GM13977 (cell line): ENCODE measurements at regions not wholly inside any gene's neighbourhood (a gene's known extent, or its start where the extent isn't known, plus 50 kb on each side); places are given as distances from the start of the nearest gene placed in this dataset.

ENCODE experiments used
- DNase-seq: peaks from one replicate; pipeline ENCODE4 v3.0.0; 2012; ENCODE audit warnings: low spot score
- CTCF ChIP-seq: IDR thresholded peaks from 2 replicates; pipeline ENCODE4 v1.5.1; 2012; ENCODE audit warnings: mild to moderate bottlenecking, control low read depth; ENCODE audit not compliant: insufficient read depth; ENCODE audit errors: extremely low read depth, missing control alignments
- in situ Hi-C: fragments of 300-500 bp; cut with MboI; formaldehyde crosslinking; loops from one replicate; pipeline ENCODE4 v1.12.0; 2022; ENCODE audit warnings: low sequenced_read_pairs, low pct_unique_long_range_greater_than_20kb, mixed read lengths, inconsistent platforms; ENCODE audit not compliant: unreplicated experiment

DNA sequence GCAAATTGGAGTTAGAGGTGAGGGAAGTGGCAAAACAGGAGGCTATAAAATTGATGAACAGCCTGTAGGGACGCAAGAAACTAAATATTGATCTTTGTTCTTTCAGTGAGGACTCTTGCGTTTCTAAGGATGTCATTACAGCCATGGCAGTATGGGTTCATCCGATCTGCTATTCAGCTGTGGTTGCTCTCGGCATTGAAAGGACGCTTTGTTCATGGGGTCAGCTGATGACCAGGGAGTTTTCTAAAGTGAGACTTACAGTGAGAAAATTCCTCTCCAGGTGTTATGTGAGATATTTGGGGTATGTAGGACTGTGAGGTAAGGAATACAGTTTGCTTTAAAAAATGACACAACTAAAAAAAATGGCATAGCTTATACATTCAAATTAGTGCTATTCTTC is 52.7 kb upstream of the PELI1 start:
- in situ Hi-C loops, result no loop called here
- no peak for DNase-seq
- TF ChIP-seq CTCF, result no peak

DNA sequence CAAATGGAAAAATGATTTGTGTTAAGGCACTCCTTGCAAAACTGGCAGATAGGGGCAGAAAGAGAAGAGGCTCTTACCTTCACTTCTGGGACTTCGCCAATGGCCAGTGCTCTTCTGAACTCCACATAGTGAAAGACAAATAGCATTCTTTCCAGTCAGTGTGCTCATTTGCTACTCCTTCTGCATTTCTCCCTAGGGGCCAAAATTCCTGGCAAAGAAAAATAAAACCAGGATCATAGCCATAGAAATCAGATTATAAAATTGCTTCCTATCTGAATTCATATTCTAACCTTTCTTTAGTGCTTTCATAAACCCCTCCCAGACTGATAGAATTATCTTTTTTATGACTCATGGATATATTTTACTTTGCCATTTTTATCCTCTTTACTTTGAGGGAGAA is 56.9 kb upstream of the PELI1 start:
- in situ Hi-C loops, result no loop called here
- TF ChIP-seq CTCF, result no peak
- DNase-seq, result no peak

- in situ Hi-C loops, result no loop called here
- DNase-seq, result no peak
- TF ChIP-seq CTCF, result no peak
Measured at GRCh38 chr2:64202206-64202845, 58.1 kb upstream of the PELI1 start.

DNA sequence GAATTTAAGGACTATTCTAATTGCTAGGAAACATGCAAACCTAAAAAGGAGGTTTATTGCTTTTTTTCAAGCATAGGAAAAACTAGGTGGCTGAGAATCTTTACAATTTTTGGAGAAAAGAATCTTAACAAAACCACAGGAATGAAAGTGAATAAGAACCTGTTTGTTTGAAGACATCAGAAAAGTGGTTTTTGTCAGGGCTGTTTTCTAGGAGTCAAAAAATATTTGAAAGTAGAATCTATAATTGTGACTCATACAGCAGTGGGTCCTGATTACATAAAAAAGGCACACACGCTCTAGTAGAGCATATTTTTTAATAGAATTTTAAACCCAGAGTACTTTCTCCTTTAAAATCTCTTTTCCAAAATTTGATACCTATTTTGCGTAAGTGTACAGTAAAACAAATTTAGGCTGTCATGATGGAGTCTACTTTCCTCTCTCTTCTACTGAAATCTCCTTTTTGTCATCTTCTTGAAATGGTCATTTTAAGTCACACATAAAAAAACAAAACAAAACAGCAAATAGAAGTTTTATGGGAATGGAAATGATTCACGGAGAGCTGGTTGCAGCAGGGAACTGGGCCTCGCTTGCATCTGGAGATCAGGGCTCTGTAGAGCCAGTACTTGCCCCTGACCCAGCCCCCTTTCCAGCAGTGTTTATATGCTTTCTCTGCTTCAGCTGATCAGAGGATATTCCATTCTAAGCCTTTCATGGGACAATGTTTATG is 59.1 kb upstream of the PELI1 start:
- no peak for TF ChIP-seq CTCF
- in situ Hi-C loops, result no loop called here
- DNase-seq, result no peak

DNA sequence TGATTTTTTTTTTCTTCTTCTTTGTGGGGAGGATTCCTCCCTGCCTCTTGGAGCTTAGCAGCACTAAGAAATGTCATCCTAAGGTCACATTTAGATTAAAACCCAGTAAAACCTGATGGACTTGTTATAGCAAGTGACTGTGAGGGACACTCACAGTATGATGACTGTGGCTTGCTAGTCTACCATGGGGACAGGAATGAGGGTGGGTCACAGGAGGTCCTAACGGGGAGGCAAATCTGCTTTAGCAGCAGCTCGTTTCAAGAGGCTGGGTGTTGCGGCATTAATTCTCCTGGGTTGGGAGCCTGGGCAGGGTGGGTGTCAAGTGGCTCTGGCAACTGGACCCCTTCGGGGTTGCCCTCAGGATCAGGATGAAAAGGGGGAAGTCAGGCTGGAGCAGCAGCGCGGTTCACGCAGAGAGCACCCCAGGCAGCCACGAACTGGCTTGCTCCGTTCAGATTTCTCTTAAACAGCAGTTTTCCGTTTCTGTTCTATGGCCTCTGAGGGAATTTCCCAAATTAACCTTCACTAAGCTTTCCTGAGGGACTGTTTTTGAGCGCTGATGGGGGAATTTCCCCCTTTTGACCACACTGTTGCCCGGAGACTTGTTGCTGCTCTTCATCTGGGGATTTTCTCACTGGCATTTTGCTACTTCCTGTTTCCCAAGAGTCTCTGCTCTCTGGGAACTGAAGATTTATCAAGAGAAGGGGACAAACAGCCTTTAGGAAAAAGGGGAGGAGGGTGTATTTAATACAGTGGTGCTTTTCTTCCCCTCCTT is 59.8 kb upstream of the PELI1 start:
- in situ Hi-C loops, result no loop called here
- TF ChIP-seq CTCF, result no peak
- DNase-seq, result peak; percentile 60

DNA sequence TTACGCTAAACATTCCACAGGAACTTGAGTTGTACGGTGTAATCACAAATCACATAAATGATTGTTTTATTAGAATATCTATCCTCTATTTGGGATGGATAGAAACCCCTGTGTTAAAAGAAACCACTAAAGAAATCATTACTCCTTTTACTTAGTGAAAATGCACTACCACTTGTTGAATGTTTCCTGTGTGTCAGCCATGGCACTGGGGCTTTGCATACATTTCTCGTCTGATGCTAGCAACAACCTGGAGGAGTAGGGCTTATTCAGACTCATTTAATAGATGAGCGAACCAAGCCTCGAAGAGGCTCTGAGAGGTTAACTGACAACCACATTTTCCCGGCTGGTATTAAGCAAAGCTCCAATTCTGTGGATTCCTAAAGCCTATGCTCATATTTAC is 60.5 kb upstream of the PELI1 start:
- TF ChIP-seq CTCF, result no peak
- in situ Hi-C loops, result no loop called here
- peak; percentile 31 for DNase-seq
